ENCODE measurements at regions not wholly inside any gene's neighbourhood (a gene's known extent, or its start where the extent isn't known, plus 50 kb on each side); places are given as distances from the start of the nearest gene placed in this dataset.

DNA sequence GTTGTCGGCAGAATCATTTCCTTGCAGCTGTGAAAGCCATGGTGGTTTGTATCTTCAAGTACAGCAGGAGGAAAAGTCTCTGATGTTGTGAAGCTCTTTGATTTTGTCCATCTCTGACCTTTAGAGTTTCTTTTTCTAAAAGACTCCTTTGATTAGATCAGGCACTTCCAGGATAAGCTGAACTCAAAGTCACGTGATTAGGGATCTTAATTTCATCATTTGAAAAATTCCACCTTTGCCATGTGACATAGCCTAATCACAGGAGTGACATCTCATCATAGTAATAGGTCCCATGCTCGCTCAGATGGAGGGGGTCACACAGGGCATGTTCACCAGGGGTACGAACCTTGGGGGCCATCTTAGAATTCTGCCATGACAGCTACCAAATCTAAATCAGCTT, 441.5 kb upstream of the CDH4 start:
- no peak for DNase-seq (ENCODE audit: extremely low spot score)
- ChIA-PET CTCF (interaction anchor here (0.6 to 1.6 kb wide), 2 partner anchors 21 to 404 kb away, joined by 3 to 5 read pairs; no protein-coding TSS in a partner anchor), POLR2A (no interaction called here)
- TF ChIP-seq, protein P1, sequence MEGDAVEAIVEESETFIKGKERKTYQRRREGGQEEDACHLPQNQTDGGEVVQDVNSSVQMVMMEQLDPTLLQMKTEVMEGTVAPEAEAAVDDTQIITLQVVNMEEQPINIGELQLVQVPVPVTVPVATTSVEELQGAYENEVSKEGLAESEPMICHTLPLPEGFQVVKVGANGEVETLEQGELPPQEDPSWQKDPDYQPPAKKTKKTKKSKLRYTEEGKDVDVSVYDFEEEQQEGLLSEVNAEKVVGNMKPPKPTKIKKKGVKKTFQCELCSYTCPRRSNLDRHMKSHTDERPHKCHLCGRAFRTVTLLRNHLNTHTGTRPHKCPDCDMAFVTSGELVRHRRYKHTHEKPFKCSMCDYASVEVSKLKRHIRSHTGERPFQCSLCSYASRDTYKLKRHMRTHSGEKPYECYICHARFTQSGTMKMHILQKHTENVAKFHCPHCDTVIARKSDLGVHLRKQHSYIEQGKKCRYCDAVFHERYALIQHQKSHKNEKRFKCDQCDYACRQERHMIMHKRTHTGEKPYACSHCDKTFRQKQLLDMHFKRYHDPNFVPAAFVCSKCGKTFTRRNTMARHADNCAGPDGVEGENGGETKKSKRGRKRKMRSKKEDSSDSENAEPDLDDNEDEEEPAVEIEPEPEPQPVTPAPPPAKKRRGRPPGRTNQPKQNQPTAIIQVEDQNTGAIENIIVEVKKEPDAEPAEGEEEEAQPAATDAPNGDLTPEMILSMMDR (IDR thresholded peaks at IDR 0.05; ENCODE audit: control extremely low read depth, extremely low read depth, low read depth, missing control alignments): no peak

DNA sequence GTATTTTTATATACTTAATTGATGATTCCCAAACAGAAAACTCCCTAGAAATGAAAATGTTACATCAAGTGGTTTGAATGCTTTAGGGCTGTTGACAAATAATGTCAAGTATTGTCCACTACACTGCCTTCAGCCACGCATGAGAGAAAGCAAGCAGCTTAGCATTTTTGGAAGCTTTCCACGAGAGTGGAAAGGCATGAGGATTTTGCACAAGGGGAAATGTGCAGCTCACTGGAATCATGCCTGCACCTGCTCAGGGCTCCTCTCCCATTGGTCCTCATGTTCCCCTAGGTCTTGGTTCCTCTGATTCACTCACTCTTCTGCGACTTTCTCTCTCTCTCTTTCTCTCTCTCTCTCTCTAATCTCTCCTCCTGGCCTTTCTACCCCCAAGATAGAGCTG, 439.5 kb upstream of the CDH4 start:
- DNase-seq (ENCODE audit: extremely low spot score): no peak
- TF ChIP-seq, protein P1 (IDR thresholded peaks at IDR 0.05; ENCODE audit: control extremely low read depth, extremely low read depth, low read depth, missing control alignments): no peak
- CTCF ChIA-PET: no interaction called here
- POLR2A ChIA-PET: no interaction called here

DNA sequence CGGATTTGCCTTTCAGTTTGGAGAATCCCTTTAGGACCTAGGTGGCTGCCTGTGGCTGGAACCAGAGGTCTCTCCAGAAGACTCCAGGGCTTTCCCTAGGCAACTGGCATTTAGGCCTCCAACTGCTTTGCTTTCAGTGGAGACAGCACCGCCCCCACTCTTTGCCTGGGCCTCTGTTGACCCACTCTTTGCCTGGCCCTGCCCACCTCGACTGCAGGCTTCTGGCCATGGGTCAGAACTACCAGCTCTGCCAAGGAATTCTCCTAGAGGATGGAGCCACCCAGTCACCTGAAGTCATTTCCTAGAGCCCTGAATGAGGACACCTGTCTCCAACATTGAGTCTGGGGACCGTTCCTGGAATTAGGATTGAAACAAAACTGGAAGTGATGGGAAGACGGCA, 439.0 kb upstream of the CDH4 start:
- TF ChIP-seq, protein P1 (IDR thresholded peaks at IDR 0.05; ENCODE audit: control extremely low read depth, extremely low read depth, low read depth, missing control alignments): no peak
- DNase-seq (ENCODE audit: extremely low spot score): no peak
- CTCF ChIA-PET: no interaction called here
- POLR2A ChIA-PET: no interaction called here

DNA sequence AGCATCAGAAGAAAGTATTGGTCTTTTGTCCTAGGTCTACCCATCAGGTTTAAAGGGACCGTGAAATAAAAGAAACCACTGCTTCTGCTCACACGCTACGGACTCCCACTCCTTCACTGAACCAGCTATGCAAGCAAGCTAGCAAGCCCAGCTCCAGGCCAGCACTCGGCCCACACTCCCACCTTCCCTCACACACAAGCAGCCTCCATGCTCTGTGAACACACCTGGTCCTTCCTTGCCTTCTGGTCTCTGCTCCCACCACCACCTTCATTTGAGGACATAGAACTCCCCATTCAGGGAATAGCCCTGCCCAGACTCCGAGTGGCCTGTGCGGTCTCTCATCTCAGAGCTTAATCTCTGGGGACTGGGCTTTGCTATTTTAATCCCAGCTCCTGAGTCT, 436.4 kb upstream of the CDH4 start:
- DNase-seq (ENCODE audit: extremely low spot score): no peak
- TF ChIP-seq, protein P1 (IDR thresholded peaks at IDR 0.05; ENCODE audit: control extremely low read depth, extremely low read depth, low read depth, missing control alignments): no peak
- ChIA-PET CTCF (no interaction called here), POLR2A (no interaction called here)

DNA sequence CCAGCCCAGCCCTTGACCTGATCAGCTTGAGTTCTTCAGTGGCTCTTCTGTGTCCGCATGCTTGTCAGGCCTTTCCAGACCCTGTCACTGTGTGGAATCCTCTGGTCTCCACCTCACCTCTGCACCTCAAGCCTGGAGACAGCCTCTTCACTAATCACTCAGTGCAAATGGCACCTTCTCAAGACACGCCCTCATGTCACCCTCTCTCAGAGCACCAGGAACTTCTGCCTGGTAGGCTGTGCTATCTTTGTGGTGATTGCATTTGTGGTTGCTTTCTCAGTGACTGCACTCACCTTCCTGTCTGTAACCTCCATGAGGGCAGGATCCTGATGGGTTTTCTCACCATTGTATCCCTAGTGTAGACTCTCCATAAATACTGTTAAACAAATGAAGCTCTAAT, 435.2 kb upstream of the CDH4 start:
- TF ChIP-seq, protein P1 (IDR thresholded peaks at IDR 0.05; ENCODE audit: control extremely low read depth, extremely low read depth, low read depth, missing control alignments): no peak
- CTCF ChIA-PET: interaction anchor here (1.2 kb wide), 1 partner anchor 11 kb away, joined by 3 read pairs; no protein-coding TSS in a partner anchor
- POLR2A ChIA-PET: no interaction called here

DNA sequence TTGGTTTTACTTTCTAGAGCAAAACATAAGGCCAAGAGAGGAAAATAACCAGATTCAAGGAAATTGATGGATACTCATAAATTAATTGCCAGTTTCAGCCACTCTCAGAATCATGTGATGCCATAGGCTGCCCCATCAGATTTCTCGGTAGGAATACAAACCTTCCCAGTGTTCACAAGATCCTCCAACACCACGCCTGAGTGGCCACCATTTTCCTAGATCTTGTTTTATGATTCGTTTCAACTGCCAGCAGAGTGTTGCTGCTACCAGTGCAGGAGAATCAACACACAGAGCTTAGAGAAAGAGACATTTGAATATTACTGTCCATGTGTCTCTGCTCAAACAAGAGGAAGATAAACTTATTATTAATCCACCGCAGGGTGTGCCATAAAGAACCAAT, 434.2 kb upstream of the CDH4 start:
- DNase-seq (ENCODE audit: extremely low spot score): no peak
- CTCF ChIA-PET: interaction anchor here (1.2 kb wide), 1 partner anchor 10 kb away, joined by 3 read pairs; no protein-coding TSS in a partner anchor
- POLR2A ChIA-PET: no interaction called here
- TF ChIP-seq, protein P1 (IDR thresholded peaks at IDR 0.05; ENCODE audit: control extremely low read depth, extremely low read depth, low read depth, missing control alignments): no peak

More for the DNA sequence above, 435.2 kb upstream of the CDH4 start:
- no peak for DNase-seq (ENCODE audit: extremely low spot score)

DNA sequence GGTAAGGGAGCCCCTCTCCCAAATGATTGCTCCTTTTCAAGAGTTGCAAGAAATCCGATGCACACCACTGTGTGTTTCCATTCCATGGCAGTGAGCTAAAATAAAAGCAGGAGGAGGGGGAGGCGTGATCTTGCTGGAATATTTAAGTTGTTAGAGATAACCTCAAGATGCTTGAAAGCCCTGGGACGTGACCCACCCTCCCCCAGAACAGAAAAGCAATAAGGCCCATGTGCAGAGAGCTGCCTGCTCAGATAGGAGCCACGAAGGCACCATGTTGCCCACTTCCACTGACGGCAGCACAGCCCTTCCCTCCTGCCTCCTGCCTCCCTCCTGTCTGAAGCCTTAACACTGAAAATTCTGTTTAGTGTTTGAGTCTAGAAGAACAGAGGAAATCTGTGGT, 432.6 kb upstream of the CDH4 start:
- DNase-seq (ENCODE audit: extremely low spot score): no peak
- TF ChIP-seq, protein P1 (IDR thresholded peaks at IDR 0.05; ENCODE audit: control extremely low read depth, extremely low read depth, low read depth, missing control alignments): no peak
- POLR2A ChIA-PET: no interaction called here
- CTCF ChIA-PET: no interaction called here
